ENCODE measurements at regions not wholly inside any gene's neighbourhood (a gene's known extent, or its start where the extent isn't known, plus 50 kb on each side); places are given as distances from the start of the nearest gene placed in this dataset.

- no peak for TF ChIP-seq ZC3H4 (CRISPR knock-in tag; IDR thresholded peaks at IDR 0.05; ENCODE audit: borderline replicate concordance)
- TF ChIP-seq POLR2A (conservative IDR thresholded peaks at IDR 0.05): no peak
- TF ChIP-seq ZBTB40 (IDR thresholded peaks at IDR 0.05): no peak
- no peak for TF ChIP-seq ZBTB40 (CRISPR knock-in tag; IDR thresholded peaks at IDR 0.05)
- TF ChIP-seq BACH1 (tag; IDR thresholded peaks at IDR 0.05): no peak
- TF ChIP-seq ZNF707 (CRISPR knock-in tag; conservative IDR thresholded peaks at IDR 0.05): no peak
- no peak for TF ChIP-seq ZNF232 (CRISPR knock-in tag; IDR thresholded peaks at IDR 0.05)
- TF ChIP-seq ZHX1 (conservative IDR thresholded peaks at IDR 0.05; ENCODE audit: low read length): no peak
- TF ChIP-seq PHF8 (IDR thresholded peaks at IDR 0.05; ENCODE audit: borderline replicate concordance, low read length): no peak
These were observed 146.4 kb upstream of the ARHGAP5 start for GRCh38 chr14:31930493-31931240.
